CD4-positive, alpha-beta T cell treated with Interleukin-15 for 4 hours (primary cell): ENCODE measurements at regions not wholly inside any gene's neighbourhood (a gene's known extent, or its start where the extent isn't known, plus 50 kb on each side); places are given as distances from the start of the nearest gene placed in this dataset.

Experiments
- DNase-seq: peaks from one replicate; pipeline ENCODE4 v3.0.0-alpha.2; 2020; ENCODE audit warnings: low spot score

GRCh38 chr22:27391092-27391770, 410.3 kb downstream of the MN1 start:
- DNase-seq = no peak

- no peak for DNase-seq
These were observed 408.2 kb downstream of the MN1 start for GRCh38 chr22:27393371-27393770.

- no peak for DNase-seq
These were observed 406.7 kb downstream of the MN1 start for GRCh38 chr22:27394806-27395404.

- no peak for DNase-seq
These were observed 404.3 kb downstream of the MN1 start for GRCh38 chr22:27397036-27397953.

- DNase-seq = no peak
These were observed 403.6 kb downstream of the MN1 start for GRCh38 chr22:27397954-27398342.

- no peak for DNase-seq
These were observed 402.4 kb downstream of the MN1 start for GRCh38 chr22:27399161-27399560.

- no peak for DNase-seq
These were observed 400.7 kb downstream of the MN1 start for GRCh38 chr22:27400811-27401210.

GRCh38 chr22:27401321-27401720, 400.2 kb downstream of the MN1 start:
- no peak for DNase-seq

- no peak for DNase-seq
These were observed 397.1 kb downstream of the MN1 start for GRCh38 chr22:27404441-27404840.

- no peak for DNase-seq
These were observed 395.7 kb downstream of the MN1 start for GRCh38 chr22:27405672-27406388.

- DNase-seq = no peak
These were observed 395.1 kb downstream of the MN1 start for GRCh38 chr22:27406389-27406861.

- DNase-seq = no peak
These were observed 394.1 kb downstream of the MN1 start for GRCh38 chr22:27407369-27407985.

GRCh38 chr22:27408068-27408467, 393.5 kb downstream of the MN1 start:
- DNase-seq = no peak

- DNase-seq = no peak
These were observed 392.3 kb downstream of the MN1 start for GRCh38 chr22:27409299-27409698.

GRCh38 chr22:27412866-27413445, 388.6 kb downstream of the MN1 start:
- no peak for DNase-seq

- no peak for DNase-seq
These were observed 387.9 kb downstream of the MN1 start for GRCh38 chr22:27413702-27414101.

GRCh38 chr22:27416511-27417420, 384.8 kb downstream of the MN1 start:
- no peak for DNase-seq

- no peak for DNase-seq
These were observed 384.1 kb downstream of the MN1 start for GRCh38 chr22:27417421-27417814.

- no peak for DNase-seq
These were observed 383.3 kb downstream of the MN1 start for GRCh38 chr22:27418261-27418660.

GRCh38 chr22:27419473-27419872, 382.1 kb downstream of the MN1 start:
- no peak for DNase-seq
